C4-2B (cell line): ENCODE measurements at regions not wholly inside any gene's neighbourhood (a gene's known extent, or its start where the extent isn't known, plus 50 kb on each side); places are given as distances from the start of the nearest gene placed in this dataset.

Experiments used
- H3K27ac ChIP-seq: fragments of 450-650 bp; 2 replicates; pipeline ENCODE4 v1.5.1; 2017
- ZFX ChIP-seq: fragments of 450-650 bp; IDR thresholded peaks from 2 replicates; pipeline ENCODE4 v1.6.1; 2017
- TF ChIP-seq, protein P1 (sequence below): fragments of 450-650 bp; conservative IDR thresholded peaks from 2 replicates; pipeline ENCODE4 v1.5.1; 2017; ENCODE audit warnings: mild to moderate bottlenecking

DNA sequence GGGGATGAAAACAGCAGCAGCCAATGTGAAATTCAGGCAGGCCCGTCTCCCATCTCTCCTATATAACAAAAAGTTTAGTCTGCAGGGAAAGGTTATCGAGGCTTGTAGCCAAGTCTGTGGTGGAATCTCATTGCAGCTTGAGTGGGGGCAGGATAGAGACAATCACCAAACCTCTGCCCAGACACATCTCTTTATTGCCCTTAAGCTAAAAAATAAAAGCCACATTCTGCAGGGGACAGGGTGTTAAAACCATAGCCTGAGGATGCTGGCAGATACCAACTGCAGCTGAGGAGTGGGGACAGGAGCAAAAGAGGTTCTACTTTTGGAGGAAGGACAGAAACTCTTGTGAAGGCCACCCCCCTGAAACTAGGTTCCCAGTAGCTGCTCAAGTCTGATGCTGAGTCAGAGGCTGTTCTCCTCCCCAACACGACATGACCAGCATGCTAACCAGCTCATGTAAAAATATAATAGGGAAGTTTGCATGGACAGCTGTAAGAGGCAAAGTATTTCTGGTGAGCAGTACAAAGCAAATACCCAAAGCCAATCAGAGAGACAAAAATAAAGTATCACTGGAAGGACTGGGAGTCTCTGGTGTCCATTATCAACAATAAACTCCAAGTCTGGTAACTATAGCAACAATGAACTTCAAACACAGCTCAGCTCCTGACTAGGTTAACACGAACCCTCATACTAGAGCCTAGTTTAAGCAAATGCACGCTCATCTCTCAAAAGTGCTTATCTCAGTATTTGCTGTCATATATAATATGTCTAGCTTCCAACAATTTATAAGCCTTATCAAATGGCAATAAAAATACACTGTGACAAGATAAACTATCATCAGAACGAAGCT is 362.2 kb upstream of the SLCO3A1 start:
- TF ChIP-seq, protein P1, sequence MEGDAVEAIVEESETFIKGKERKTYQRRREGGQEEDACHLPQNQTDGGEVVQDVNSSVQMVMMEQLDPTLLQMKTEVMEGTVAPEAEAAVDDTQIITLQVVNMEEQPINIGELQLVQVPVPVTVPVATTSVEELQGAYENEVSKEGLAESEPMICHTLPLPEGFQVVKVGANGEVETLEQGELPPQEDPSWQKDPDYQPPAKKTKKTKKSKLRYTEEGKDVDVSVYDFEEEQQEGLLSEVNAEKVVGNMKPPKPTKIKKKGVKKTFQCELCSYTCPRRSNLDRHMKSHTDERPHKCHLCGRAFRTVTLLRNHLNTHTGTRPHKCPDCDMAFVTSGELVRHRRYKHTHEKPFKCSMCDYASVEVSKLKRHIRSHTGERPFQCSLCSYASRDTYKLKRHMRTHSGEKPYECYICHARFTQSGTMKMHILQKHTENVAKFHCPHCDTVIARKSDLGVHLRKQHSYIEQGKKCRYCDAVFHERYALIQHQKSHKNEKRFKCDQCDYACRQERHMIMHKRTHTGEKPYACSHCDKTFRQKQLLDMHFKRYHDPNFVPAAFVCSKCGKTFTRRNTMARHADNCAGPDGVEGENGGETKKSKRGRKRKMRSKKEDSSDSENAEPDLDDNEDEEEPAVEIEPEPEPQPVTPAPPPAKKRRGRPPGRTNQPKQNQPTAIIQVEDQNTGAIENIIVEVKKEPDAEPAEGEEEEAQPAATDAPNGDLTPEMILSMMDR, result no peak
- no peak for TF ChIP-seq ZFX

DNA sequence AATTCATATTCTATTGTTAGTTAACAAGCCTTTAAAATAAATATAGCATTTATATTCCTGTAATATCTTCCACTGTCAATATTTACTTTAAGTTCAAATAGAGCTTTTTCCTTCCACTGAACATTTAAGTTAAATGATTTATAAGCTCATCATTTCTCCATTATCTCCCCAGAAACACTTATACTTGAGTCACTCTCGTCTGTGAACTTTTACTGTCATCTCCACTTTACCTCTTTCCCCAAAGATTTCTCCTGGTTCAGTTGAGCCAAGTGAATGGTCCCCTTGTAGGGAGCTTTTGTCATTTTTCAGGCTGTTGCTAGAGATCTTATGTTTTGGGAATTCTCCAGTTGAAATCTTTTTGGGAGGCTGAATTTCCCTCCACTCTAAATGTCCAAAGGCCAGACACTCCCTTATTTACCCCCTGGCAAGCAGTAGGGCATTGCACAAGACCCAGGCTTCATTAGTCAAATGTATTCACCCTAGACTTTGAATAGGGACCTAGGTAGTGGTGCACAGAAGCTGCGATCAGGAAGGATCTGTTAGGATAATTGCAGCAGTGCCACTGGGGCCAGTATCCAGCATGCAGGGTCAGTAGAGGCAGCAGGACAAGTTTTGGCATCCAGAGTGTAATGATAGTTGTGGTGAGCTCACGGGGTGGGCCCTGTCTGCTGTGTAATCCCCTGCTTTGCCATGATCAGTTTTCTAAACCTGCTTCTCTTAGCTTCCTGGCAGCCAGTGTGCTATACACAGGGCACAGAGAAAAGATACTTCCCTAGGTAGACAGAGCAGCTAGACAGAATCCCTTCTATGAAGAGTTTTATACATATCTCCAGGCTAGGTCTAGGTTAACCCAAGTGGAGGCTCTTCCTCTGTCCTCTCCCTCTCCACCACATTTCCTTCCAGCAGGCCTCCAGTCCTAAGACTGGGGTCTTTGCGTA is 356.5 kb upstream of the SLCO3A1 start:
- peak overlapping the region; percentile 53 for H3K27ac ChIP-seq
- no peak for TF ChIP-seq ZFX
- TF ChIP-seq, protein P1, result no peak

More for the DNA sequence above, 362.2 kb upstream of the SLCO3A1 start:
- H3K27ac ChIP-seq, result no peak overlapping the region

DNA sequence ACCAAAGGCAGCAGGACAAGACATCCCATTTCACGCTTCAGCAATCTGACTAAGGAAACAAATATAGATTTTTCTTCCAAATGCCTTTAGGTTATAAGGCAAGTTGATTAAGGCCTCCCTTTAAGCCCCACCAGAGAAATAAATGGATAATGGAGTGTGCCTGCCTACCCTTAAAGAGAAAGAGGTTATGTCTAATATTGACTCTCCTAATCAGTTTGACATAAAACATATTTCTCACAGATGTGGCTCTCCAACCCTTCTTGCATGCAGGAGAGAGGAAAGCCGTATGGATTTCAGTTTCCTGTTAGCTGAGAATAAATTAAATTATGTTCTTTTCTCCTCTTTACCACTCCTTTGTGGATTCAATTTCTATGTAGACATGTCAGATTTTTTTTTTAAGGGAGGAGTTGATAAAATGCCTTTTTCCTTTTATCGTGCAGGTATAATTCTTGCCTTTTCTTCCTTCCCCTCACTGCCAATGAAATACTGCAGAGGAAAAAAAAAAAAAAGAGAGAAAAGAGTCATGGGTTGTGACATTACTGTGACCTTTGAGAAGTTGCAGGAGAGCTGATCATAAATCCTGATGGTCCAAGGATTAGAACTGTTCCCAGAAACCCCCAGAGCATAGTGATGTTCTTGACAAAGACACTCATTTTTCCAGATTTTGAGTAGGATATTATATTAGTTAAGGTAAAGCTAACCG is 355.3 kb upstream of the SLCO3A1 start:
- H3K27ac ChIP-seq, result no peak overlapping the region
- TF ChIP-seq, protein P1, result no peak
- no peak for TF ChIP-seq ZFX

DNA sequence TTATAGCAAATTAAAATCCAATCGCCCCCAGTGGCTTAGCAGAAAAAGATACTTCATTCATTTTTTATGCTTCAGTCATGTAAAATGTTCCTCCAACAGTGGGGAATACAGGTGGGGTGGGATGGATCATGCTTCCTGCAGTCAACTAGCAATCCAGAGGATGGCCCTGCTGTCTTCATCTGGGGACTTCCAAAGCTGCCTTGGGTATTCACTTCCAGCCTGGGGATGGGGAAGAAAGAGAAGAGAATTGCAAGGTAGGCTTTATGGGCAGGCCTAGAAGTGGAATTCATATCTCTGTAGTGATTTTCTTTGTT is 354.8 kb upstream of the SLCO3A1 start:
- TF ChIP-seq ZFX, result no peak
- TF ChIP-seq, protein P1, result no peak

DNA sequence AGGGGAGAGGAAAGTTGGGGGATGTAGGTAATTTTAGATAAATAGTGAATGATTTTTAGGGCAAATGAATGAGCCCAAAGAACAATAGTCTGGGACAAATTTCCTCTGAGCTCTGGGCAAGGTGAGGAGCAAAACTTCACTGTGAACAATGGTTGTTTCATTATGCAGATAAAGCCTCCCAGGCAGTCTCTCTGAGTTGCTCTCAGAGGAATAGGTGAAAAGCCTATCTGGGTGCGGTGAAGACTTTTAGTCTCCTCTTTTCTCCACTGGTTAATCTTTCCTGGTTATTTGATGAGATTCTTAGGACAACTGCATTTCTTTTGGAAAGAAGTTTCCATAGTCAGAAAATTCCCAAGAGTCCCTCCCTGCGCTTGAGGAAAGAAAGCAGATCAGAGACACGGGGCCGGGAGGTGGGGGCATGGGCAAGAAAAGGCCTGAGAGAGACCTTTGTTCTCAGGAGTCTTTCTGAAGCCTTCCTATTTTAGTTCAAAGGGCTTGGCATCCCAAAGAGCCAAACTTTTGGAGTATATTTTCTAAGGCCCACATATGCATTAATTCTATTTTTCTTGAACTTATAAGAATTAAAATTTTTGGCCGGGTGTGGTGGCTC is 353.6 kb upstream of the SLCO3A1 start:
- no peak for TF ChIP-seq ZFX
- TF ChIP-seq, protein P1, result no peak
- no peak overlapping the region for H3K27ac ChIP-seq

More for the DNA sequence above, 354.8 kb upstream of the SLCO3A1 start:
- no peak overlapping the region for H3K27ac ChIP-seq

DNA sequence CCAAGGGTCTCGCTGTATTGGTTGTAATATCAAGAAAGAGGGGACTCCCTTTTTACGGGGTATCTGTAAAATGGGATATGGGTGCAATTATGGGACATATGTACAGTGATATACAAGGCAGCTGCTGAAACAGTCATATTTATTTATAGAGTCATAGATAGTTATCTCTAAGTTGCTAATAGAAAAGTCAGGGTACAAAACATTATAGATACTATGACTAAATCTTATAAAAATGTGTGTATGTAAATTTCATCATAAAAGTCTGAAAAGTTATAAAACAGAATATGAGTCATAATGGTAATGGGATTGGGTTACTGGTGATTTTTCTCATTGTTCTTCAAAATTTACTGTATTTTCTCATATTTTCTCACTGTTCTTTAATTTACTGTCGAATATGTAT is 344.9 kb upstream of the SLCO3A1 start:
- no peak overlapping the region for H3K27ac ChIP-seq
- TF ChIP-seq ZFX, result no peak
- TF ChIP-seq, protein P1, result no peak
